GM18502 (cell line): ENCODE measurements at regions not wholly inside any gene's neighbourhood (a gene's known extent, or its start where the extent isn't known, plus 50 kb on each side); places are given as distances from the start of the nearest gene placed in this dataset.

Experiments
- ATAC-seq: cut with Tn5 transposase; IDR thresholded peaks from one replicate; pipeline ENCODE4 v1.9.1; 2021; ENCODE audit warnings: mild to moderate bottlenecking; ENCODE audit not compliant: unreplicated experiment, poor library complexity

DNA sequence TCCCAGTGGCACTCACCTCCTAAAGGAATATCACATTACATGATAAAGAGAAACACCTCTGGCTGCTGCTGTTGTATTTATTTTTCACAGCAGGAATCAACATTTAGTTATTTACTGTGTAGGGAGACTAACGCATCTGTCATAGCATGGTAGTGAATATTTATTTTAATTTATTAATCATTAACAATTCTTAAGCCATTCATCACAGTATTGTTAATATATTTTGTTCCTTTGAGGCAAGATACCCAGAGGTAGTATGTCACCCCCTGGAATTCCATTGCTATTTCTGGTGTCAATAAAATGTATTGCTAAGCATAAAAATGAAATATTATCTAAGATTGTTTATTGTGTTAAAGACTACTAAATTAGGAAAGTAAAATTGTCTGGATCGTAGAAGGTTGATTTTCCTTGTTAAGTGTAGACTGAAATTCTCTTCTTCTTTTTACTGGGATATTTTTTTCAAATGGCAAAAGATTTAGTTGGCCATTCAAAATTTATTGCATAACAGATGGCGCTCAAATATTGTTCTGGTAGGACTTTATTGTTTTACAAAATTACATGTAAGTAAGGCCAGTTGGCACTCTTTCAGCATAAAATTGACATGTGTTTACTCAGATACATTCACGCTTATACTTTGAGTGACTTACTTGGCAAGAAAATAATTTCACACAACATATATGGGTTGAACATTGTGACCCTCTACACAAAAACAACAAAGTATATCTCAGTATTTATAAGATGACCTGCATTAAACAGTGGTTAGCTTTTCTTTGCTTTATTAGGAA, 1358.7 kb upstream of the SORCS1 start:
- no peak for ATAC-seq

DNA sequence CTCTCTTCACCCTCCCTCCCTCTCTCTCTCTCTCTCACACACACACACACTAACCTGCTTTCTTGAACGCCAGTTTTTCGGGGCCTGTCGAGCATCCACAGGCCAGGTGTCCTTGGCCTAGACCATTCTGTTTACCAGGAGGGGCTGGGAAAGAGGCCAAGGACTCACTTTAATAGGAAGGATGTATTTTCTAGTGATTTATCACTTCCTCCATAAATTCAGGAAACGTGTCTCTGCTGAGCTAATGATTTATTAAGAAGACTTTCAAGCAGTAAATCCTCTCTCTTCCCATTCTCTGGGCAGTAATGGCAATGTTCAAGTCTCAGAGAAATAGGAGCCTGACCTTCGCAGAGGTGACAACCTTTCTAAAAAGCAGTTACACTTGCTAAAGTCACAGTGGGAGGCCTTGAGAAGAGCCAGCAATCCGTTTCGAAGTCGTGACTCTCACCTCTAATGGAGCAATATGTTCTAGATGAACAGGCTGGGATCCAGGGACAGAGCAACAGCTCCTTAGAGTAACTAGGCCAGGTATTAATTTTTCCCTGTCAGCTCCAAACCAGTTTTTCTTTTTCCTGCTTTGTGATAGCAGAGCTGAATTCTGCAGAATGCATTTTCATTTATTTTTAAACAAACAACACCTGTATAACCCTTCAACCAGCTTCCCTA, 1357.5 kb upstream of the SORCS1 start:
- no peak for ATAC-seq

GRCh38 chr10:108515821-108516220, 1351.3 kb upstream of the SORCS1 start:
- no peak for ATAC-seq

- ATAC-seq, result no peak
These were observed 1335.9 kb upstream of the SORCS1 start for GRCh38 chr10:108500396-108500795.

DNA sequence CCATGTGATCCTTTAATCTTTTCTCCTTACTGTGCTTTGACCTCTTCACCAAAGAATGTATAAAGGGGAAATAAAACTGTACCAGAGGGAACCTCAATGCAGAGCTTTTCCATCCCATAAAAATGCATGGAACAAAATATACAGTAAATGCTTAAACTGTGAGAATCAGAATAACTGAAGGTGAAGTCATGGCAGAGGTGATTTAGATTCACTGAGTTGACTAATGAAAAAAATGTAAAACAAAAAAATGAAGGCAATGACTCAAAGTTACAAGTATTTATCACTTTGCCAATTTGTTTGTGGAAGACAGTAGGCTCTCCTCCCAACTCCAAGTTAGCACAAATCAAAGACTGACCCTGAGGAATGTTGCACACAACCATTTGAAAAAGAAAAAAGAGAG, 1331.6 kb upstream of the SORCS1 start:
- ATAC-seq, result no peak

GRCh38 chr10:108490944-108491343, 1326.4 kb upstream of the SORCS1 start:
- ATAC-seq, result no peak

DNA sequence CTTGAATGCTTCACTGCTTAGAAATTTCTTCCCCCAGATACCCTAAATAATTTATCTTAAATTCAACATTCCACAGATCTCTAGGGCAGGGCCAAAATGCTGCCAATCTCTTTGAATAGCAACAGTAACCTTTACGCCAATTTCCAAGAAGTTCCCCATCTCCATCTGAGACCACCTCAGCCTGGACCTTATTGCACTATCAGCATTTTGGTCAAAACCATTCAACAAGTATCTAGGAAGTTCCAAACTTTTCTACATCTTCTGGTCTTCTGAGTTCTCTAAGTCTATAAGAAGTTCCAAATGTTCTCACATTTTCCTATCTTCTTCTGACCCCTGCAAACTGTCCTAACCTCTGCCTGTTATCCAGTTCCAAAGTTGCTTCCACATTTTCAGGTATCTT, 1306.9 kb upstream of the SORCS1 start:
- no peak for ATAC-seq

DNA sequence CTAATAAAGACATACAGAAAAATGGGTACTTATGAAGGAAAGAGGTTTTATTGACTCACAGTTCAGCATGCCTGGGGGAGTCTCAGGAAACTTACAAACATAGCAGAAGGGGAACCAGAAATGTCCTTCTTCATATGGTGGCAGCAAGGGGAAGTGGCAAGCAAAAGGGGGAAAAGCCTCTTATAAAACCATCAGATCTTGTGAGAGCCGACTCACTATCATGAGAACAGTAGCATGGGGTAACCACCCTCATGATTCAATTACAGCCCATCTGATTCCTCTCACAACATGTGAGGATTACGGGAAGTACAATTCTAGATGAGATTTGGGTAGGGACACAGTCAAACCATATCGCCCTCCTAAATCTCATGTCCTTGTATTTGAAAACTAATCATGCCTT, 1305.4 kb upstream of the SORCS1 start:
- ATAC-seq, result no peak

DNA sequence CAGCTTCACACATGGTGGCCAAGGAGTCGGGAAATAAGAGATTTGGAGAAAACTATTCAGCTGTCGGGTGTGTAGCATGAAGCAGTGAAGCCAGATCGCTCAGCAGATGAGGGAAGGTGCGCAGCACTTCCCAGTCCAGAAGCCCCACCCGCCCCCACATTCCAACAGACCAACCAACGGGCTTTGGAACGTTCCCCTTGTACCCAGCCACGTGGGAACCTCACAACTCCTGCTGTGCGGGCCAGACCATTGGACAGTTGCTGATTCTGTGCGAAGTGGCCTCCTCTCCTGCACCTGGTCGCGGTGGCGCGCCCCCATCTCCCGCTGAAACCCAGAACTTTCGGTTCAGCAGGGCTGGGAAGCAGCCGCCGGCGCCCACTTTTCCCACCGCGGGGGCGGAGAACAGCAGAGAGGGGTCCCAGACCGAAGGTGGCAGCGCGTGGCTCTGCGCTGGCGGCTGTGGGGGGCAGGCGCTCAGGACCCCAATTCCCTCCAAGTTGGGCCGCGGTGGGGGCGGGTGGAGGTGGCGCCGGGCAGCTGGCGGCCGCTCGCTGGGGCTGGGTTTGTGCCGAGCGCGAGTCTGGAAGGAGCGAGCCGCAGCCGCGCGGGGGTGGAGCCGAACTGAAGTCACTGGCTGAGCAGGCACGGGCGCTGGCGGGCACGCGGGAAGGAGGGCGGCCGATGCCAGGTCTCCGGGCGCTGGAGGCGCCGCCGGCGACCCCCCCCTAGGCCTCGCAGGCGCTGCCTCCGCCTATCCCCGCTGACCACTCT, 1301.5 kb upstream of the SORCS1 start:
- ATAC-seq, result no peak

DNA sequence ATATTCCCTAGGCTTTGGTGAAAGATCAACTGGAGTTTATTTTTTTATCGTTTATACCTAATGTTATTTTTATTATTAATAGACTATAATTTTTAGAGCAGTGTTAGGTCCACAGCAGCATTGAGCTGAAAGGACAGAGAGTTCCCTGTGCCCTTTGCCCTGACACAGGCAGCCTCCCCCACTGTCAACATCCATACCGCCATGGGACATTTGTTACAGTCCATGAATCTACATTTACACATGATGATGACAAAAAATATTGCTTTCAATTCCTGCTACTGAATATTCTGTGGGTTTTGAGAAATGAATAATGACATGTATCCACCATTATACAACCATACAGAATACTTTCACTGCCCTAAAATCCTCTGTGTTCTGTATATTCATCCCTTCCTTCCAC, 1297.5 kb upstream of the SORCS1 start:
- no peak for ATAC-seq

GRCh38 chr10:108454793-108455192, 1290.3 kb upstream of the SORCS1 start:
- no peak for ATAC-seq

GRCh38 chr10:108454224-108454623, 1289.7 kb upstream of the SORCS1 start:
- no peak for ATAC-seq

GRCh38 chr10:108453166-108453565, 1288.7 kb upstream of the SORCS1 start:
- ATAC-seq, result no peak

DNA sequence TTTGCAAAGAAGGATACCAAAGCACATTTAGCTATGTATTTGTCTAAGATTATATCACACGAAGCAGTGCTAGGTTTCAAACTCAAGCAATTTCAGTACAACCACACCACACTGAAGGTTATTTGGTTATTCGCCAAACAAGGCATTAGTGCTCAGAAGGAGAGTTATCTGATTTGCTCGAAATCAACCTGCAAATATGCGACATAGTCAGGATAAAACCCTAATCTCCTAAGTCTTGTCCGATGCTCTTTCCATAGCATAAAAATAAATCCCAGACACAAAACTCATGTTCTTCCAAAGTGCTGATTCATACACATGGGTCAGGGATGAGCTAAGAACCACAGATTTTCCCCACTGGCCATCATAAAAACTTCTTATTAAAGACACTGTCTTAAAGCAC, 1288.0 kb upstream of the SORCS1 start:
- ATAC-seq, result no peak

GRCh38 chr10:108450280-108450679, 1285.8 kb upstream of the SORCS1 start:
- ATAC-seq, result no peak

- no peak for ATAC-seq
These were observed 1281.2 kb upstream of the SORCS1 start for GRCh38 chr10:108445746-108446145.

GRCh38 chr10:108443636-108444035, 1279.1 kb upstream of the SORCS1 start:
- ATAC-seq, result peak; percentile 58

GRCh38 chr10:108439397-108439796, 1274.9 kb upstream of the SORCS1 start:
- no peak for ATAC-seq

DNA sequence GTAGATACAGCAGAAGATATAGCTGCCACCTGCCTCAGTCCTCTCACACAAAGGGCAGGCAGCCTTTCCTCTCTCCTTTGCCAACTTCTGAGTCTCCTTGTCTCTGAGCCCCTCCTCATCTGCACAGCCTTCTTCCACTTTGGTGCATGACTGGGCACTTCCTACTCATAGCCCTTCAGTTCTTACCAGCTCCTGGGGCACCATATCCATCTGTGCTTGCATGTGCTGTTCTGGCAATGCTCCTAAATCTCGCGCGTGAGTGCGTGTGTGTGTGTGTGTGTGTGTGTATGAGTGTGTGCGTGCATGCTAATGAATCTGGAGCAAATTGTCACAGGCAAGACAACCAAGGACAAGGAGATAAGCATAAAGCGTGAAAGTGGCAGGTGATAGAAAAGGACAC, 1271.6 kb upstream of the SORCS1 start:
- ATAC-seq, result no peak

DNA sequence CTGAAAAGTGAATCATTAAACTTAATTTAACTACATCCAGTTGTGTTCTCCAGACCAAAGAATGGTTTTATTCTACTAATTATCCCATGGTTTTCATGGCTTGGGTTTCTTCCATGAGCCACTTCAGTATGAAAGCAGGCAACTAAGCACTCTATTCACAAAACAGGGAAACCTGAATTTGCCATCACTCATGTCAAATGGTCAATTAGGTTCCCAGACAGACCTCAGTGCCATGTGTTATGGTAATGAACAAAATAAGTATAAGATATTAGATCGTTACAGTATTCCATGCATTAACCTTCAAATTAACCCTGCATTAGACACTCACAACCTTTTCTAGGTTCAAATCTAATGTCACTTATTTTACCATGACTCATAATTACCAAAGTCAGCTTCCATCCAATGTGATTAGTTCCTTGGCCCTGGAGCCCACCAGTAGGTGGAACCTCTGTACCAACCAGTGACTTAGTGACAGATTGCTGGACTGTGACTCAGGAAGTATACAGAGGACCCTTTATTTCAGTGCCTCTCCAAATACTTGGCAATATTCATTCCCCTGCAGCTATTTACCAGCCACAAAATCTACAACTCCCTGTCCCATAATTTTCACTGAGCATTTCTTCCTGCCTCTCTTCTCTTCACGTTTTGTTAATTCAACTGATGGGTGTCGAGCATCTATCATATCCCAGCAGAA, 1270.2 kb upstream of the SORCS1 start:
- ATAC-seq, result no peak

- no peak for ATAC-seq
These were observed 1262.6 kb upstream of the SORCS1 start for GRCh38 chr10:108427146-108427545.
